Right lobe of liver (tissue), 6 donors: ENCODE measurements at regions not wholly inside any gene's neighbourhood (a gene's known extent, or its start where the extent isn't known, plus 50 kb on each side); places are given as distances from the start of the nearest gene placed in this dataset.
"Not testable (repeated sequence)": the region's sequence is repeated elsewhere in the genome, so short reads cannot be mapped to it uniquely, and the experiment has no call there.

Source experiments
- ATAC-seq, 4 donors: fragments of 200-7000 bp; cut with Tn5 transposase; one replicate each; pipeline ENCODE4 v1.9.1; 2020; ENCODE audit warnings: mild to moderate bottlenecking in 4 of 4, moderate library complexity in 4 of 4
- DNase-seq, 3 donors: peaks; one replicate each; pipeline ENCODE4 v3.0.0-alpha.2; 2020
- H3K27ac ChIP-seq, 3 donors: fragments of 200-600 bp; one replicate each; pipeline ENCODE4 v1.8.0; 2022
- H3K27me3 ChIP-seq, 2 donors: fragments of 200-600 bp; one replicate each; pipeline ENCODE4 v1.8.0; 2022
- H3K36me3 ChIP-seq, 4 donors: fragments of 200-600 bp; sonication (generic) in 1 of 4; one replicate each; pipeline versions ENCODE4 v1.5.1 to v1.8.0; 2017 to 2022; ENCODE audit warnings: control low read depth in 1 of 4
- H3K4me1 ChIP-seq, 4 donors: fragments of 200-600 bp; sonication (generic) in 1 of 4; one replicate each; pipeline versions ENCODE4 v1.5.1 to v1.8.0; 2017 to 2022; ENCODE audit warnings: control low read depth in 1 of 4
- H3K4me3 ChIP-seq, 3 donors: fragments of 200-600 bp; one replicate each; pipeline ENCODE4 v1.8.0; 2022
- H3K9me3 ChIP-seq, 4 donors: fragments of 200-600 bp; sonication (generic) in 1 of 4; one replicate each; pipeline versions ENCODE4 v1.5.1 to v1.8.0; 2017 to 2022; ENCODE audit warnings: control low read depth in 1 of 4
- POLR2A ChIP-seq: fragments of 450-650 bp; IDR thresholded peaks from one replicate; pipeline ENCODE4 v1.6.1; 2017; ENCODE audit warnings: antibody characterized with exemption, mild to moderate bottlenecking
- WGBS: methylation state at CpG from one replicate; pipeline ENCODE4 v1.1.6; 2018; ENCODE audit warnings: low coverage, low lambda C conversion rate; ENCODE audit not compliant: insufficient coverage; ENCODE audit errors: missing lambda C conversion rate; 5-methylcytosine and 5-hydroxymethylcytosine counted together
- intact Hi-C, 2 donors: fragments of 100-400 bp; cut with DNase I; formaldehyde crosslinking; loops; one replicate each; pipeline versions ENCODE4 v1.11.2 to v1.14.1; 2022
- TF ChIP-seq, protein P1 (sequence below), 4 donors: fragments of 200-600 bp in 3 of 4; fragments of 450-650 bp in 1 of 4; IDR thresholded peaks; one replicate each; pipeline versions ENCODE4 v1.5.1 to v1.8.0; 2016 to 2022; ENCODE audit warnings: antibody characterized with exemption in 4 of 4, mild to moderate bottlenecking in 2 of 4
- donor health status: DM: no; HTN: yes; CAD: no.
- donor health status: DM: no; HTN: no; CAD: no.
- donor health status: DM: no; HTN: no; CAD: no.
- donor health status: DM: no; HTN: yes; CAD: no.
- donor health status: DM: no; HTN: yes; CAD: no.

- H3K9me3 ChIP-seq: no peaks in the 10 kb centered on the region
- no peak overlapping the region for H3K27ac ChIP-seq
- 44% methylated on average over 3 of the region's 4 CpGs for WGBS
- ATAC-seq (no peak), DNase-seq (no peak)
- no peaks in the 10 kb centered on the region for H3K36me3 ChIP-seq
- intact Hi-C loops: no loop called here
- no peaks in the 10 kb centered on the region for H3K4me1 ChIP-seq
- H3K27me3 ChIP-seq: no peaks in the 10 kb centered on the region
- H3K4me3 ChIP-seq: no peak overlapping the region
- TF ChIP-seq POLR2A: no peak
Observed at GRCh38 chr3:176848431-176849214, 348.7 kb downstream of the TBL1XR1 start.

DNA sequence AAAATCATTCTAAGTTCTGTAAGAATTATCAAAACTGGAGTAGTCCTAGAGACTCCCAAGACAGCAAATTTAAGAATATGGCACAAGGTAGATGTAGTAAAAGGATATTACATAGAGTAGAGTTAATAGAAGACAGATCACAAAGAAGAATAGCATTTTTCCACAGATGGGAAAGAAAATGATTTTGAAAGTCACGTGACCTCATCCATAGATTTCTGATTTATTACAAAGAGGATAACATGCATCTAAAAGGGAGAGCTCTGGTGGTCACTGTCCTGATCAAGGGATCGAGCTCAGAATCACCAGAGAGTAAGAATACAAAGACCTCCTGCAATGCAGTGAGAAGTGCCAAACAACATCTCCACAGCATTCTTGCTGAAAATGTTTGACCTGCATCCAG, 354.4 kb downstream of the TBL1XR1 start:
- no peak for ATAC-seq
- 47% methylated on average over 2 of the region's 2 CpGs for WGBS

DNA sequence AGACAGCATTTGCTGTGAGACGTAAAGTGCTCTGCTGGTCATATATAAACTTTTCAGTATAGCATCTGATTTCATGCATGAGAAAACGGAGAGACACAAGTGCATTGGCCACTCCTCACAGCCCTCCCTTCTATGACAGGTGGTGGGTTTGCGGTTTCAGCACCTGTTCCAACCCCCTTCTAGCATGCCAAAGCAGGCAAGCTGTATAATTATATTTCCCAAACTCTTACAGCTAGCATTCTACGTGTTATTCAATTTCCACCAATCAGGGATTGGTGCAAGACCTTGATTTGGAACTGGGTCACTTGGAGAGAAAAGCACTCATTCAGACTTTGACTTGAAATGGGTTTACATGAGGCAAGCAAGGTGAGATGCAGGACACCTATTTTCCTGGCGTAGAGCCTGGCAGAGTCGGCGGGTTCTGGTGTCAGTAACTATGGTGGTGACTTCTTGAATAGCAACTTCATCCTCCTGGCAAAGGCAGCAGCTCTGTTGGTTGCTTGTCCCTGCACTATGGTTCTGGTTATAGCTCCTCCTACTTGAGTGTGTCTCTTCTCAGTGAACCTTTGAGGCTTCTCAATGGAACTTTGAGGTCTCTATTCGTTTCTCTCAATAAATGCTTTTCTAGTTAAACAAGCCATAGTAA, 356.5 kb downstream of the TBL1XR1 start:
- WGBS: 48% methylated on average over 5 of the region's 8 CpGs
- intact Hi-C loops: no loop called here
- Histone ChIP-seq H3K9me3 (no peaks in the 10 kb centered on the region), H3K27me3 (no peaks in the 10 kb centered on the region), H3K27ac (no peak overlapping the region), H3K36me3 (no peaks in the 10 kb centered on the region), H3K4me3 (no peak overlapping the region), H3K4me1 (no peaks in the 10 kb centered on the region)
- DNase-seq (no peak), ATAC-seq (no peak)
- TF ChIP-seq, protein P1, sequence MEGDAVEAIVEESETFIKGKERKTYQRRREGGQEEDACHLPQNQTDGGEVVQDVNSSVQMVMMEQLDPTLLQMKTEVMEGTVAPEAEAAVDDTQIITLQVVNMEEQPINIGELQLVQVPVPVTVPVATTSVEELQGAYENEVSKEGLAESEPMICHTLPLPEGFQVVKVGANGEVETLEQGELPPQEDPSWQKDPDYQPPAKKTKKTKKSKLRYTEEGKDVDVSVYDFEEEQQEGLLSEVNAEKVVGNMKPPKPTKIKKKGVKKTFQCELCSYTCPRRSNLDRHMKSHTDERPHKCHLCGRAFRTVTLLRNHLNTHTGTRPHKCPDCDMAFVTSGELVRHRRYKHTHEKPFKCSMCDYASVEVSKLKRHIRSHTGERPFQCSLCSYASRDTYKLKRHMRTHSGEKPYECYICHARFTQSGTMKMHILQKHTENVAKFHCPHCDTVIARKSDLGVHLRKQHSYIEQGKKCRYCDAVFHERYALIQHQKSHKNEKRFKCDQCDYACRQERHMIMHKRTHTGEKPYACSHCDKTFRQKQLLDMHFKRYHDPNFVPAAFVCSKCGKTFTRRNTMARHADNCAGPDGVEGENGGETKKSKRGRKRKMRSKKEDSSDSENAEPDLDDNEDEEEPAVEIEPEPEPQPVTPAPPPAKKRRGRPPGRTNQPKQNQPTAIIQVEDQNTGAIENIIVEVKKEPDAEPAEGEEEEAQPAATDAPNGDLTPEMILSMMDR (IDR thresholded peaks at IDR 0.05): no peak
- TF ChIP-seq POLR2A: no peak

More for the DNA sequence above, 354.4 kb downstream of the TBL1XR1 start:
- DNase-seq: no peak
- Histone ChIP-seq H3K27ac (no peak overlapping the region), H3K4me3 (no peak overlapping the region), H3K9me3 (no peaks in the 10 kb centered on the region), H3K4me1 (no peaks in the 10 kb centered on the region), H3K27me3 (no peaks in the 10 kb centered on the region), H3K36me3 (no peaks in the 10 kb centered on the region)
- TF ChIP-seq, protein P1 (IDR thresholded peaks at IDR 0.05): no peak
- no peak for TF ChIP-seq POLR2A
- intact Hi-C loops: no loop called here

DNA sequence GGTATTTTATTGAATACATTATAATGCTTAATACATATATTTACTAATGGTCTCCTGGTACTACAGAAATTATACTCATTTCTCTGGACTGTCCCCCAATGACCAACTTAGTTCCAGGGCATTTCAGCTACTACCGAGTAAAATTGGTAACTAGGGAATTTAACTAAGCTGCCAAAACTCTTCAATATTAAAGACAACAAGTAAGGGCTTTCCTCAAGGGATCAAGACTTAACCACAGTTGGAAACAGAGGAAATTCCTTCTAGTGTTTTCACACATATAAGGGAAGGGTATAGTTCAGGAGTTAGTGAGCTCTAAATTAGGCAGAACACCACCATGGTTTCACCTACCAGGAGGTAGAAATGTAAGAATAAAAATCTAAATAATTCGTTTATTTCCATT, 357.4 kb downstream of the TBL1XR1 start:
- DNase-seq (no peak), ATAC-seq (no peak)
- Histone ChIP-seq H3K9me3 (no peaks in the 10 kb centered on the region), H3K4me3 (no peak overlapping the region), H3K27me3 (no peaks in the 10 kb centered on the region), H3K36me3 (no peaks in the 10 kb centered on the region), H3K27ac (no peak overlapping the region), H3K4me1 (no peaks in the 10 kb centered on the region)
- intact Hi-C loops: no loop called here
- no peak for TF ChIP-seq POLR2A
- TF ChIP-seq, protein P1 (IDR thresholded peaks at IDR 0.05): no peak
- WGBS: 58% methylated on average over 2 of the region's 2 CpGs

DNA sequence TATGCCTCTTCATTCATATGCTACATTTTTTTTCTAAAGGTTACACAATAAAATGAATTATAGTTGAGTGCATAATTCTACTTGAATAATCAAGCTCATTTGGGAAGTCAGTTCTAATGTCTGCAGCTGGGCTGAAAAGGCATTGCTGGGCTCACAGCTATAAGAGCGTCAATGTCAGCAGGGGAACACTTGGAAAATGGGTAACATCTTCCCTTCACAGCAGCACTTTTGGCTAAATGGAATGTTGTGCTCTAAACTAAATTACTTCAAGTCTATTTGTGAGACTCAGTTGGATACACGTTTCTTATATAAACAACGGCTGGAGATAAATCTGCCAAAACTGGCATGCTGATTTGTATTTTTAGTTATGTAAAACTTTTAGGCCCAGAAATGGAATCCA, 357.8 kb downstream of the TBL1XR1 start:
- Histone ChIP-seq H3K27me3 (no peaks in the 10 kb centered on the region), H3K4me1 (no peaks in the 10 kb centered on the region), H3K9me3 (no peaks in the 10 kb centered on the region), H3K36me3 (no peaks in the 10 kb centered on the region), H3K4me3 (no peak overlapping the region), H3K27ac (no peak overlapping the region)
- TF ChIP-seq POLR2A: no peak
- TF ChIP-seq, protein P1 (IDR thresholded peaks at IDR 0.05): no peak
- WGBS: 84% methylated on average over 2 of the region's 3 CpGs
- DNase-seq: no peak
- intact Hi-C loops: no loop called here
- ATAC-seq: no peak

GRCh38 chr3:176827244-176827643, 370.0 kb downstream of the TBL1XR1 start:
- 85% methylated on average over 11 of the region's 15 CpGs for WGBS
- H3K9me3 ChIP-seq, intact Hi-C loops, H3K36me3 ChIP-seq, DNase-seq, H3K4me1 ChIP-seq, H3K4me3 ChIP-seq, H3K27me3 ChIP-seq, H3K27ac ChIP-seq, ATAC-seq: not testable (repeated sequence)
